H9 (cell line): ENCODE measurements at regions not wholly inside any gene's neighbourhood (a gene's known extent, or its start where the extent isn't known, plus 50 kb on each side); places are given as distances from the start of the nearest gene placed in this dataset.

ENCODE experiments used
- DNase-seq: peaks from one replicate; pipeline ENCODE4 v3.0.0-alpha.2; 2017
- H2AFZ ChIP-seq: one replicate; pipeline ENCODE4 v1.6.1; 2013; ENCODE audit warnings: mild to moderate bottlenecking, low read length, control low read depth, moderate library complexity
- H2AK5ac ChIP-seq: 2 replicates; pipeline ENCODE4 v1.6.1; 2013; ENCODE audit warnings: low read length, control low read depth, mixed read lengths; ENCODE audit not compliant: insufficient read length
- H2BK120ac ChIP-seq: one replicate; pipeline ENCODE4 v1.6.1; 2013; ENCODE audit warnings: low read depth, mild to moderate bottlenecking, low read length, control low read depth, inconsistent platforms; ENCODE audit not compliant: poor library complexity, severe bottlenecking
- H2BK12ac ChIP-seq: 2 replicates; pipeline ENCODE4 v1.6.1; 2013; ENCODE audit warnings: low read length, control low read depth, mixed read lengths, low read depth; ENCODE audit not compliant: insufficient read length
- H2BK15ac ChIP-seq: 2 replicates; pipeline ENCODE4 v1.6.1; 2013; ENCODE audit warnings: low read depth, low read length, control low read depth
- H2BK20ac ChIP-seq: one replicate; pipeline ENCODE4 v1.6.1; 2013; ENCODE audit warnings: low read depth, mild to moderate bottlenecking, low read length, control low read depth, inconsistent platforms; ENCODE audit not compliant: poor library complexity, severe bottlenecking
- H2BK5ac ChIP-seq: 2 replicates; pipeline ENCODE4 v1.6.1; 2013; ENCODE audit warnings: low read length, control low read depth, mixed read lengths; ENCODE audit not compliant: insufficient read length
- H3K14ac ChIP-seq: 2 replicates; pipeline ENCODE4 v1.6.1; 2013; ENCODE audit warnings: low read length, control low read depth; ENCODE audit not compliant: insufficient read depth
- H3K18ac ChIP-seq: 2 replicates; pipeline ENCODE4 v1.6.1; 2013; ENCODE audit warnings: low read depth, mild to moderate bottlenecking, mixed read lengths, low read length, control low read depth; ENCODE audit not compliant: insufficient read length
- H3K23ac ChIP-seq: 2 replicates; pipeline ENCODE4 v1.6.1; 2013; ENCODE audit warnings: low read length, control low read depth, mixed read lengths, low read depth; ENCODE audit not compliant: insufficient read length
- H3K23me2 ChIP-seq: 2 replicates; pipeline ENCODE4 v1.6.1; 2013; ENCODE audit warnings: low read depth, mild to moderate bottlenecking, mixed read lengths, low read length, control low read depth; ENCODE audit not compliant: insufficient read length, poor library complexity, severe bottlenecking
- H3K27ac ChIP-seq: 2 replicates; pipeline ENCODE4 v1.5.1; 2013; ENCODE audit warnings: low read length, control low read depth, mixed read lengths, low read depth; ENCODE audit not compliant: insufficient read length
- H3K27me3 ChIP-seq: 2 replicates; pipeline ENCODE4 v1.6.1; 2013; ENCODE audit warnings: low read length, control low read depth, inconsistent platforms; ENCODE audit not compliant: insufficient read depth
- H3K4ac ChIP-seq: 2 replicates; pipeline ENCODE4 v1.6.1; 2013; ENCODE audit warnings: low read depth, mild to moderate bottlenecking, control low read depth, inconsistent platforms, low read length, moderate library complexity
- H3K4me1 ChIP-seq: 2 replicates; pipeline ENCODE4 v1.6.1; 2013; ENCODE audit warnings: low read length, control low read depth, inconsistent platforms; ENCODE audit not compliant: insufficient read depth
- H3K4me2 ChIP-seq: 2 replicates; pipeline ENCODE4 v1.6.1; 2013; ENCODE audit warnings: low read length, control low read depth, mixed read lengths; ENCODE audit not compliant: insufficient read length, insufficient read depth
- H3K56ac ChIP-seq: 2 replicates; pipeline ENCODE4 v1.6.1; 2013; ENCODE audit warnings: low read depth, mild to moderate bottlenecking, mixed read lengths, low read length, control low read depth; ENCODE audit not compliant: insufficient read length
- H3K79me1 ChIP-seq: 2 replicates; pipeline ENCODE4 v1.6.1; 2013; ENCODE audit warnings: low read depth, mild to moderate bottlenecking, moderate library complexity, low read length, control low read depth, inconsistent platforms; ENCODE audit not compliant: insufficient read depth, poor library complexity, severe bottlenecking
- H3K79me2 ChIP-seq: 2 replicates; pipeline ENCODE4 v1.6.1; 2013; ENCODE audit warnings: low read length, control low read depth, inconsistent platforms; ENCODE audit not compliant: insufficient read depth
- H3K9ac ChIP-seq: 2 replicates; pipeline ENCODE4 v1.6.1; 2013; ENCODE audit warnings: low read length, control low read depth, mixed read lengths; ENCODE audit not compliant: insufficient read length; ENCODE audit errors: extremely low read depth
- H3K9me3 ChIP-seq: one replicate; pipeline ENCODE4 v1.6.1; 2013; ENCODE audit warnings: low read depth, low read length, inconsistent platforms; ENCODE audit not compliant: control insufficient read depth
- H3T11ph ChIP-seq: one replicate; pipeline ENCODE4 v1.6.1; 2013; ENCODE audit warnings: mild to moderate bottlenecking, low read length, control low read depth, inconsistent platforms
- H4K20me1 ChIP-seq: one replicate; pipeline ENCODE4 v1.6.1; 2013; ENCODE audit not compliant: control insufficient read depth, insufficient read length, insufficient read depth
- H4K5ac ChIP-seq: 2 replicates; pipeline ENCODE4 v1.6.1; 2013; ENCODE audit warnings: low read depth, mild to moderate bottlenecking, mixed read lengths, low read length, control low read depth; ENCODE audit not compliant: insufficient read length
- H4K8ac ChIP-seq: replicated peaks from 2 replicates; pipeline ENCODE4 v1.6.1; 2013; ENCODE audit warnings: low read length, control low read depth, mixed read lengths, low read depth; ENCODE audit not compliant: insufficient read length
- H4K91ac ChIP-seq: 2 replicates; pipeline ENCODE4 v1.6.1; 2013; ENCODE audit warnings: low read depth, mild to moderate bottlenecking, moderate library complexity, mixed read lengths, low read length, control low read depth; ENCODE audit not compliant: insufficient read length
- H3K27ac Mint-ChIP-seq, 3 experiments: 2 replicates in 2 of 3; 3 replicates in 1 of 3; pipeline ENCODE4 v1.8.0; 2020 to 2021; ENCODE audit warnings: mixed read lengths in 3 of 3, mild to moderate bottlenecking in 1 of 3, moderate library complexity in 1 of 3
- H3K27me3 Mint-ChIP-seq: 2 replicates; pipeline ENCODE4 v1.8.0; 2021; ENCODE audit warnings: low read depth, mild to moderate bottlenecking, moderate library complexity, mixed read lengths
- H3K36me3 Mint-ChIP-seq, 3 experiments: 2 replicates in 2 of 3; 3 replicates in 1 of 3; pipeline ENCODE4 v1.8.0; 2020 to 2021; ENCODE audit warnings: low read depth in 3 of 3, mixed read lengths in 3 of 3; ENCODE audit not compliant: insufficient read depth in 1 of 3
- H3K4me1 Mint-ChIP-seq, 2 experiments: 2 replicates each; pipeline ENCODE4 v1.8.0; 2020; ENCODE audit warnings: mixed read lengths in 2 of 2
- H3K4me3 Mint-ChIP-seq, 2 experiments: 2 replicates in 1 of 2; 3 replicates in 1 of 2; pipeline ENCODE4 v1.8.0; 2020 to 2021; ENCODE audit warnings: mild to moderate bottlenecking in 2 of 2, mixed read lengths in 2 of 2, moderate library complexity in 1 of 2
- H3K9me3 Mint-ChIP-seq, 2 experiments: 2 replicates in 1 of 2; 3 replicates in 1 of 2; pipeline ENCODE4 v1.8.0; 2020; ENCODE audit warnings: mild to moderate bottlenecking in 2 of 2, mixed read lengths in 2 of 2, moderate library complexity in 1 of 2
- CTCF ChIP-seq: fragments of 200-600 bp; sonication (generic); conservative IDR thresholded peaks from 3 replicates; pipeline ENCODE4 v1.8.0; 2021; ENCODE audit warnings: antibody characterized with exemption, mild to moderate bottlenecking
- WGBS: extraction: QIAGEN DNeasy Blood & Tissue Kit; methylation state at CpG from one replicate; pipeline ENCODE4 v1.1.7; 2013; ENCODE audit warnings: missing lambda C conversion rate, low lambda C conversion rate, mixed read lengths; ENCODE audit not compliant: insufficient read length; ENCODE audit errors: extremely low coverage; 5-methylcytosine and 5-hydroxymethylcytosine counted together

- H3T11ph ChIP-seq = no peak overlapping the region
- H4K5ac ChIP-seq = no peak overlapping the region
- H3K27ac ChIP-seq = no peak overlapping the region
- no peak overlapping the region for H2BK5ac ChIP-seq
- H3K23ac ChIP-seq = no peak overlapping the region
- Mint-ChIP-seq H3K27ac (no peak overlapping the region), H3K36me3 (no peaks in the 10 kb centered on the region), H3K4me3 (no peak overlapping the region), H3K27me3 (no peaks in the 10 kb centered on the region), H3K9me3 (0 out of 5 replicates have a peak, but pooled peaks cover 0 to 4% of the 10 kb centered on the region in 2 experiments), H3K4me1 (no peaks in the 10 kb centered on the region)
- DNase-seq = no peak
- H2AK5ac ChIP-seq = no peak overlapping the region
- H4K20me1 ChIP-seq = no peaks in the 10 kb centered on the region
- H2AFZ ChIP-seq = no peak overlapping the region
- H3K9ac ChIP-seq = no peak overlapping the region
- WGBS = no CpG with 5 or more reads among the region's 2 CpGs
- no peak overlapping the region for H2BK15ac ChIP-seq
- H3K4me1 ChIP-seq = no peaks in the 10 kb centered on the region
- TF ChIP-seq CTCF = no peak
- no peak overlapping the region for H3K4me2 ChIP-seq
- no peak overlapping the region for H4K91ac ChIP-seq
- no peaks in the 10 kb centered on the region for H3K79me1 ChIP-seq
- no peak overlapping the region for H2BK20ac ChIP-seq
- no peak overlapping the region for H2BK120ac ChIP-seq
- H3K18ac ChIP-seq = no peak overlapping the region
- H2BK12ac ChIP-seq = no peak overlapping the region
- H3K23me2 ChIP-seq = no peaks in the 10 kb centered on the region
- H3K56ac ChIP-seq = no peak overlapping the region
- no peak overlapping the region for H4K8ac ChIP-seq
- no peak overlapping the region for H3K14ac ChIP-seq
- H3K4ac ChIP-seq = no peak overlapping the region
- no peaks in the 10 kb centered on the region for H3K79me2 ChIP-seq
- H3K9me3 ChIP-seq = no peaks in the 10 kb centered on the region
- H3K27me3 ChIP-seq = no peaks in the 10 kb centered on the region
These were observed 451.5 kb upstream of the KIF2A start for GRCh38 chr5:61854531-61854930.
